Fibroblast of villous mesenchyme (primary cell): ENCODE measurements at regions not wholly inside any gene's neighbourhood (a gene's known extent, or its start where the extent isn't known, plus 50 kb on each side); places are given as distances from the start of the nearest gene placed in this dataset.

ENCODE experiments used
- DNase-seq: peaks from one replicate; pipeline ENCODE4 v3.0.0-alpha.2; 2010; ENCODE audit warnings: low read depth
- H3K4me3 ChIP-seq: 2 replicates; pipeline ENCODE4 v1.5.1; 2011; ENCODE audit warnings: low read depth, mild to moderate bottlenecking, low read length
- TF ChIP-seq, protein P1 (sequence below): IDR thresholded peaks from 2 replicates; pipeline ENCODE4 v1.5.1; 2012; ENCODE audit warnings: low read depth, mild to moderate bottlenecking, low read length; ENCODE audit not compliant: insufficient read depth

DNA sequence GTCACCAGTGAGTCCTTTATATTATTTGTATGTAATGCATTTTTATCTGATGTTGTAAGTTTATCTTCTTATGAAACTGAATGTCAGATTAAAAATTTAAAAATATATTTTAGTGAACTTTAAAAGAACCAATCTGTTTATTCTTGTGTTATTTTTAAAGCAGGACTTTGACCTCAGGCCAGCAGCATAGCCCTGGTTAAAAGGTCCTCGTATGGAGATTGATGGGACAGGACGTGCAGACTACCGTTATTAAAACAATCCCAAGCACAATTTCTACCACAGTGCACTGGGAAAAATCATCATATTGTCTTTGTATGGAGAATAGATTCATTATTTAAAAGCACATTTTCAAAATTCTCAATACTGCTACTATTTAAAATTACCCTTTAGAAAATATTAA is 573.8 kb upstream of the ARGLU1 start:
- TF ChIP-seq, protein P1, sequence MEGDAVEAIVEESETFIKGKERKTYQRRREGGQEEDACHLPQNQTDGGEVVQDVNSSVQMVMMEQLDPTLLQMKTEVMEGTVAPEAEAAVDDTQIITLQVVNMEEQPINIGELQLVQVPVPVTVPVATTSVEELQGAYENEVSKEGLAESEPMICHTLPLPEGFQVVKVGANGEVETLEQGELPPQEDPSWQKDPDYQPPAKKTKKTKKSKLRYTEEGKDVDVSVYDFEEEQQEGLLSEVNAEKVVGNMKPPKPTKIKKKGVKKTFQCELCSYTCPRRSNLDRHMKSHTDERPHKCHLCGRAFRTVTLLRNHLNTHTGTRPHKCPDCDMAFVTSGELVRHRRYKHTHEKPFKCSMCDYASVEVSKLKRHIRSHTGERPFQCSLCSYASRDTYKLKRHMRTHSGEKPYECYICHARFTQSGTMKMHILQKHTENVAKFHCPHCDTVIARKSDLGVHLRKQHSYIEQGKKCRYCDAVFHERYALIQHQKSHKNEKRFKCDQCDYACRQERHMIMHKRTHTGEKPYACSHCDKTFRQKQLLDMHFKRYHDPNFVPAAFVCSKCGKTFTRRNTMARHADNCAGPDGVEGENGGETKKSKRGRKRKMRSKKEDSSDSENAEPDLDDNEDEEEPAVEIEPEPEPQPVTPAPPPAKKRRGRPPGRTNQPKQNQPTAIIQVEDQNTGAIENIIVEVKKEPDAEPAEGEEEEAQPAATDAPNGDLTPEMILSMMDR: no peak
- no peak overlapping the region for H3K4me3 ChIP-seq
- DNase-seq: no peak

DNA sequence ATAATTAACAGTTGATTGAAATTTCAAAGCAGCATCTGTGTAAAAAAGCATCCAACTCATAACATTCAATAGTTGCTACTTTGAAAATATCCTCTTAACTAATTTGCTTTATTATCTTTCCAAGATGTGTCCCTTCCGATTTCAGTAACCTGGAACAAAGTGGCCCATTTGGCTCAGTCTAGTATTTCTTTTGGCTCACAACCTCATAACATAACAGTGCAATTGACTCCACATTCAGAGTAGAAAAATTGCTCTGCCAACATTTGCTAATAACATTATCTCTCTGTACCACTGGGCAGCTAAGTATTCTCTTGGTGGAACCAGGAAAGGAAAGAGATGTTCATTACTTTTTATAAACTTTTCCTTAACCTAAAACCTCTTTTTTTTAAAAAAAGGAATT is 571.1 kb upstream of the ARGLU1 start:
- DNase-seq: no peak
- TF ChIP-seq, protein P1: no peak
- H3K4me3 ChIP-seq: no peak overlapping the region

DNA sequence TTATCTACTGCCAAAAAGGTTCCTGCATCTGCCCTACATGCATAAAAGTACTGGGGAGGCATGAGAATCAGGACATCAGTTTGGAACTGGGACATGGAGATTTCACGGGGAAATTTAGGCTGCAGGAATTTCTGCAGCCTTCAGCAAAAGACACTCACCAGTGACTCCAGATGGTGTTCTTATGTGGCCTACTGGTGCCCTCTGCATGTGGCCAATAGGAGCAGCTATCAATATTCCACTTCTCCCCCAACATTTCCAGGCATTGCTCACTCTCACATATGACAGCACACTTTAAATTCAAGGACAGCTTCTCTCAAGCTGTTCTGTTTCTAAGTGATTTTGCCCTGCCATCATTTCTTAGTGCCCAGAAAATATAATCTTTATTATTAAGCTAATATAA is 570.5 kb upstream of the ARGLU1 start:
- TF ChIP-seq, protein P1: no peak
- no peak for DNase-seq
- H3K4me3 ChIP-seq: no peak overlapping the region

DNA sequence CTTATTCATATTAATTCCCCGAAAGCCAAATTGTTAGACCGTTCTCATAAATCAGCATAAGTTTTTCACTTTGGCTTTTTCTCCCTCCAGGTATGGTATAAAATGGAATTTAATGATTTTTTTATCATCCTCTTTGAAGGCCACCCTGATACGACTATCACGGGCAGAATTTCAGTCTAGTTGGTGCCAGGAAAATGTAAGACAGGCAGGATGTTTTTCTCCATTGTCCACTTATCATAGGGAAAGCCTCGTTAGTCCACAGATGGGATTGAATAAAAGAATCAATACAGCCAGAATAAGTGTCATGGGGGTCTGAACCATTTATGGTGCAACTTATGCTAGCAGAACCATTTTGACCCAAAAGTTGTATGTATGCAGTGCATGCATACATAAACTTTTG is 566.0 kb upstream of the ARGLU1 start:
- DNase-seq: no peak
- TF ChIP-seq, protein P1: no peak
- H3K4me3 ChIP-seq: no peak overlapping the region

DNA sequence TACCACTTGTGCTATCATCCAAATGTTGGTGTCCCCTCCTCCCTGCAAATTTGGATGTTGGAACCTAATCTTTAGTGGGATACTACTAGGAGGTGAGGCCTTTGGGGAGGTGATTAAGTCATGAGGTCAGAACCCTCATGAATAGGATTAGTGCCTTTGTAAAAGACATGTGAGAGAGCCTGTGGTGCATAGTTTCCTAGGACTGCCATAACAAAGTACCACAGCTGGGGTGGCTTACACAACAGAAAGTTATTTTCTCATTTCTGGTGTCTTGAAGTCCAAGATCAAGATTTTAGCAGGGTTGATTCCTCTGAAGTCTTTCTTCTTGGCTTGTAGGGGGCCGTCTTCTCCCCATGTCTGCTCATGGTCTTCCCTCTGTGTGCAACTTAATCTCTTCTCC is 562.6 kb upstream of the ARGLU1 start:
- TF ChIP-seq, protein P1: no peak
- H3K4me3 ChIP-seq: no peak overlapping the region
- DNase-seq: no peak

DNA sequence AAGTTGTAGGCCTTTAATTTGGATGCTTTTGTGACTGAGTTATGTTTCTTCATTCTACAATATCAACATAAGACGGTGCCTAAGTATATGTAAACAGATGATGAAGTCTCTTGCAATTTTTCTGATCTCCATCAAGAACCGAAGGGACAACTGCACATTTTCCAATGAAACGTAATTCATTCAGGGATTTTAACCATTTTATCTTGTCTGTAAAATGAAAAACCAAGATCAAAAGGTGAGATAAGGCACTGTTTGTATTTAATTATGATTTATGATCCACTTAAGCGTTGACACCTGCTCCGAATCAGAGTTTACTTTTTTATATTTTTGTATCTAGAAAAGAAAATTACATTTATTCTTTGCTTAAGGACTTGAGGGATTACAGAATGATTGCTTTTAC is 556.8 kb upstream of the ARGLU1 start:
- no peak overlapping the region for H3K4me3 ChIP-seq
- no peak for DNase-seq
- TF ChIP-seq, protein P1: no peak

DNA sequence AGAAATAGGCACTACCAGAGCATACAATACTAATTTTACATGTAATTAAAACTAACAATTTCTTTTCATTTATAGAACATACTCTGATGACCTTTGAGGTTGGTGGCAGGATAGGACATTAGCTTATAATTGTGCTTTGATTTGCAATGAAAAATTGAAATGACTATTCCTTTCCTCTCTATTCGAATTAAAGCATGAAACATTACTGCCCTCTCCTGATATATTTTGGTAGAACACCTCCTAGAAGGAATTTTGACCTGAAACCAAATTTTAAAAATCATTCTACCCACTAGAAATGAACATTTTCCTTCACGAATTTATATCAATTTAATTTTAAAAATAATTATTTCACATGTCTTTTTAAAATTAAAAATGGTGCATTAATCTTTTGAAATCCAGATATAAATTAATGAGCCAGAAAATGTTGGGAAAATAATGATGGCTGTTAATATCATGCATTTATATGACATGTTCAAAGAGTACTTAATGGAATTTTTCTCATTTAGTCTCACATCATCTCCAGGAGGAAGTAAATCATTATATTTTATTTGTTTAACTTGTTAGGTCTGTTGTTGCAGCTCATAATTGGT is 556.3 kb upstream of the ARGLU1 start:
- TF ChIP-seq, protein P1: peak; percentile 40
- no peak overlapping the region for H3K4me3 ChIP-seq
- no peak for DNase-seq
